ENCODE measurements at regions not wholly inside any gene's neighbourhood (a gene's known extent, or its start where the extent isn't known, plus 50 kb on each side); places are given as distances from the start of the nearest gene placed in this dataset.

- Histone ChIP-seq H4K20me1 (ENCODE audit: control insufficient read depth, extremely low read depth, insufficient read depth, low read length) (no peaks in the 10 kb centered on the region), H3K27me3 (ENCODE audit: control insufficient read depth, extremely low read depth, insufficient read depth, low read length) (no peaks in the 10 kb centered on the region), H3K9ac (ENCODE audit: control insufficient read depth, extremely low read depth, insufficient read depth, low read length) (no peak overlapping the region), H3K9me3 (ENCODE audit: control insufficient read depth, low read depth, low read length) (peaks cover 11% of the 10 kb centered on the region), H3K4me1 (ENCODE audit: control insufficient read depth, extremely low read depth, insufficient read depth, low read length) (peaks cover 30% of the 10 kb centered on the region), H3K27ac (ENCODE audit: control insufficient read depth, insufficient read depth, low read length) (no peak overlapping the region), H3K9me1 (ENCODE audit: control insufficient read depth, extremely low read depth, insufficient read depth, low read length) (no peaks in the 10 kb centered on the region), H3K79me2 (ENCODE audit: control insufficient read depth, insufficient read depth, low read length) (no peaks in the 10 kb centered on the region), H3K4me2 (ENCODE audit: control insufficient read depth, extremely low read depth, insufficient read depth, low read depth, low read length) (no peak overlapping the region), H3K36me3 (ENCODE audit: control insufficient read depth in 2 of 2, extremely low read depth in 1 of 2, insufficient read depth in 2 of 2, low read length in 2 of 2) (no peaks in the 10 kb centered on the region), H3K4me3 (ENCODE audit: control insufficient read depth in 2 of 3, extremely low read depth in 1 of 3, insufficient read depth in 2 of 3, low read depth in 1 of 3, low read length in 3 of 3) (no peak overlapping the region), H2AFZ (ENCODE audit: control insufficient read depth, low read length) (no peak overlapping the region)
- dilution Hi-C loops (cut with MboI; ENCODE audit: extremely low pct_ligation_motif_present, low sequenced_read_pairs) = no loop called here
- FAIRE-seq = peak; percentile 69
- peak in 2 of 3 experiments; percentile 13 to 32 for TF ChIP-seq CTCF (optimal IDR thresholded peaks at IDR 0.05 in 1 of 3, IDR thresholded peaks at IDR 0.05 in 1 of 3, conservative IDR thresholded peaks at IDR 0.05 in 1 of 3; ENCODE audit: extremely low read depth in 1 of 3, insufficient read depth in 2 of 3, low read length in 3 of 3)
- no peak for TF ChIP-seq EZH2 (IDR thresholded peaks at IDR 0.05; ENCODE audit: low read length)
- DNase-seq (ENCODE audit: low read depth, low spot score) = peak; percentile 49
Observed at GRCh38 chr9:90022474-90022873, 417.7 kb downstream of the GADD45G start.

GRCh38 chr9:90023861-90024260 is 419.0 kb downstream of the GADD45G start:
- no peak overlapping the region for H3K4me3 ChIP-seq (ENCODE audit: control insufficient read depth in 2 of 3, extremely low read depth in 1 of 3, insufficient read depth in 2 of 3, low read depth in 1 of 3, low read length in 3 of 3)
- no peak for TF ChIP-seq CTCF (optimal IDR thresholded peaks at IDR 0.05 in 1 of 3, IDR thresholded peaks at IDR 0.05 in 1 of 3, conservative IDR thresholded peaks at IDR 0.05 in 1 of 3; ENCODE audit: extremely low read depth in 1 of 3, insufficient read depth in 2 of 3, low read length in 3 of 3)
- TF ChIP-seq EZH2 (IDR thresholded peaks at IDR 0.05; ENCODE audit: low read length) = no peak
- H3K27ac ChIP-seq (ENCODE audit: control insufficient read depth, insufficient read depth, low read length) = no peak overlapping the region
- no peaks in the 10 kb centered on the region for H3K79me2 ChIP-seq (ENCODE audit: control insufficient read depth, insufficient read depth, low read length)
- no peaks in the 10 kb centered on the region for H3K9me1 ChIP-seq (ENCODE audit: control insufficient read depth, extremely low read depth, insufficient read depth, low read length)
- no peak overlapping the region for H3K9ac ChIP-seq (ENCODE audit: control insufficient read depth, extremely low read depth, insufficient read depth, low read length)
- H3K36me3 ChIP-seq (ENCODE audit: control insufficient read depth in 2 of 2, extremely low read depth in 1 of 2, insufficient read depth in 2 of 2, low read length in 2 of 2) = no peaks in the 10 kb centered on the region
- no peak for DNase-seq (ENCODE audit: low read depth, low spot score)
- peaks cover 11% of the 10 kb centered on the region for H3K9me3 ChIP-seq (ENCODE audit: control insufficient read depth, low read depth, low read length)
- H3K4me2 ChIP-seq (ENCODE audit: control insufficient read depth, extremely low read depth, insufficient read depth, low read depth, low read length) = no peak overlapping the region
- peaks cover 33% of the 10 kb centered on the region for H3K4me1 ChIP-seq (ENCODE audit: control insufficient read depth, extremely low read depth, insufficient read depth, low read length)
- H3K27me3 ChIP-seq (ENCODE audit: control insufficient read depth, extremely low read depth, insufficient read depth, low read length) = no peaks in the 10 kb centered on the region
- no peak overlapping the region for H2AFZ ChIP-seq (ENCODE audit: control insufficient read depth, low read length)
- no peaks in the 10 kb centered on the region for H4K20me1 ChIP-seq (ENCODE audit: control insufficient read depth, extremely low read depth, insufficient read depth, low read length)
- no peak for FAIRE-seq
- dilution Hi-C loops (cut with MboI; ENCODE audit: extremely low pct_ligation_motif_present, low sequenced_read_pairs) = no loop called here

All from keratinocyte (primary cell).